BJ (cell line): ENCODE measurements at regions not wholly inside any gene's neighbourhood (a gene's known extent, or its start where the extent isn't known, plus 50 kb on each side); places are given as distances from the start of the nearest gene placed in this dataset.

Source experiments
- CTCF ChIA-PET: fragments of 350-600 bp; formaldehyde crosslinking; extraction: SDS; loops from one replicate; lab custom pipeline; 2021; ENCODE audit warnings: antibody characterized with exemption, inconsistent platforms; lab: Yijun Ruan, JAX
- POLR2A ChIA-PET: fragments of 300-600 bp; sonication (Branson Sonifier 250); formaldehyde crosslinking; extraction: SDS; loops from one replicate; lab custom pipeline; 2021; ENCODE audit warnings: antibody characterized with exemption; lab: Charles Lee
- DNase-seq: peaks from one replicate; pipeline ENCODE4 v3.0.0-alpha.2; 2011; ENCODE audit warnings: low read depth
- H3K27me3 ChIP-seq: 2 replicates; pipeline ENCODE4 v1.6.0; 2011; ENCODE audit warnings: low read length; ENCODE audit not compliant: control insufficient read depth, insufficient read depth
- H3K36me3 ChIP-seq: 2 replicates; pipeline ENCODE4 v1.5.1; 2011; ENCODE audit warnings: low read length; ENCODE audit not compliant: control insufficient read depth, insufficient read depth
- H3K4me3 ChIP-seq: 2 replicates; pipeline ENCODE4 v1.5.1; 2011; ENCODE audit warnings: low read depth, mild to moderate bottlenecking, control low read depth, low read length
- CTCF ChIP-seq: IDR thresholded peaks from 2 replicates; pipeline ENCODE4 v1.5.1; 2011; ENCODE audit warnings: low read depth, mild to moderate bottlenecking, control low read depth, inconsistent platforms, low read length, moderate library complexity; ENCODE audit not compliant: insufficient read depth

- Histone ChIP-seq H3K27me3 (no peaks in the 10 kb centered on the region), H3K36me3 (no peaks in the 10 kb centered on the region), H3K4me3 (no peak overlapping the region)
- POLR2A ChIA-PET: no interaction called here
- no peak for DNase-seq
- CTCF ChIA-PET: no interaction called here
- no peak for TF ChIP-seq CTCF
Observed at GRCh38 chr11:97938789-97939188, 1082.0 kb upstream of the CNTN5 start.

GRCh38 chr11:97943493-97943892, 1077.3 kb upstream of the CNTN5 start:
- no peaks in the 10 kb centered on the region for H3K36me3 ChIP-seq
- no peak overlapping the region for H3K4me3 ChIP-seq
- ChIA-PET POLR2A (no interaction called here), CTCF (no interaction called here)
- no peak for TF ChIP-seq CTCF
- no peaks in the 10 kb centered on the region for H3K27me3 ChIP-seq
- no peak for DNase-seq

GRCh38 chr11:97948793-97949192, 1072.0 kb upstream of the CNTN5 start:
- no peak for TF ChIP-seq CTCF
- POLR2A ChIA-PET: no interaction called here
- DNase-seq: no peak
- Histone ChIP-seq H3K27me3 (no peaks in the 10 kb centered on the region), H3K4me3 (no peak overlapping the region), H3K36me3 (no peaks in the 10 kb centered on the region)
- CTCF ChIA-PET: no interaction called here

GRCh38 chr11:97955595-97955994, 1065.2 kb upstream of the CNTN5 start:
- no peaks in the 10 kb centered on the region for H3K27me3 ChIP-seq
- no peak for DNase-seq
- H3K36me3 ChIP-seq: no peaks in the 10 kb centered on the region
- no peak for TF ChIP-seq CTCF
- no peak overlapping the region for H3K4me3 ChIP-seq
- ChIA-PET CTCF (no interaction called here), POLR2A (no interaction called here)

GRCh38 chr11:97956904-97957303, 1063.8 kb upstream of the CNTN5 start:
- no peak for TF ChIP-seq CTCF
- no peaks in the 10 kb centered on the region for H3K27me3 ChIP-seq

More at GRCh38 chr11:97956904-97957303, 1063.8 kb upstream of the CNTN5 start:
- H3K36me3 ChIP-seq: no peaks in the 10 kb centered on the region
- no peak overlapping the region for H3K4me3 ChIP-seq
- DNase-seq: no peak
- ChIA-PET CTCF (no interaction called here), POLR2A (no interaction called here)
